B cell (primary cell): ENCODE measurements at regions not wholly inside any gene's neighbourhood (a gene's known extent, or its start where the extent isn't known, plus 50 kb on each side); places are given as distances from the start of the nearest gene placed in this dataset. TPM values are rescaled to one million over a fixed set of nuclear protein-coding genes. Genes with fewer than 3 reads are reported as not detected.

ENCODE experiments used
- ATAC-seq: fragments of 200-7000 bp; cut with Tn5 transposase; one replicate; pipeline ENCODE4 v1.10.0; 2021; ENCODE audit warnings: low read depth, mild to moderate bottlenecking, moderate number of reproducible peaks, moderate library complexity
- CTCF ChIA-PET: fragments of 350-600 bp; sonication (Branson Sonifier 250); formaldehyde crosslinking; loops from one replicate; lab custom pipeline; 2021; ENCODE audit warnings: antibody characterized with exemption, inconsistent platforms; lab: Charles Lee
- POLR2A ChIA-PET: fragments of 350-600 bp; sonication (Branson Sonifier 250); formaldehyde crosslinking; loops from one replicate; lab custom pipeline; 2021; ENCODE audit warnings: antibody characterized with exemption; lab: Charles Lee
- DNase-seq: peaks from one replicate; pipeline ENCODE4 v3.0.0; 2013
- H2AFZ ChIP-seq: 2 replicates; pipeline ENCODE4 v1.6.1; 2012; ENCODE audit warnings: mild to moderate bottlenecking, low read depth, low read length; ENCODE audit not compliant: insufficient read depth, poor library complexity, severe bottlenecking
- H3K27ac ChIP-seq, 2 donors: 1 replicate in 1 of 2; 2 replicates in 1 of 2; pipeline ENCODE4 v1.5.1; 2012 to 2013; ENCODE audit warnings: low read length in 2 of 2, mild to moderate bottlenecking in 2 of 2, moderate library complexity in 1 of 2
- H3K27me3 ChIP-seq, 4 experiments: fragments of 200-600 bp in 1 of 4; sonication (generic) in 1 of 4; replicated peaks in 1 of 4; 1 replicate in 2 of 4; 2 replicates in 2 of 4; pipeline versions ENCODE4 v1.6.1 to v1.7.0; 2013 to 2016; ENCODE audit warnings: low read length in 3 of 4, mild to moderate bottlenecking in 2 of 4, mixed read lengths in 1 of 4, moderate library complexity in 1 of 4; ENCODE audit not compliant: insufficient read depth in 4 of 4, control insufficient read depth in 3 of 4; ENCODE audit errors: control extremely low read depth in 1 of 4
- H3K36me3 ChIP-seq, 2 experiments: replicated peaks in 1 of 2; 1 replicate in 1 of 2; 2 replicates in 1 of 2; pipeline versions ENCODE4 v1.6.1 to v1.7.1; 2013; ENCODE audit warnings: low read length in 1 of 2; ENCODE audit not compliant: insufficient read depth in 2 of 2, control insufficient read depth in 1 of 2; ENCODE audit errors: control extremely low read depth in 1 of 2, extremely low read depth in 1 of 2
- H3K4me1 ChIP-seq, 2 donors: fragments of 200-600 bp in 1 of 2; sonication (generic) in 1 of 2; 1 replicate in 1 of 2; 2 replicates in 1 of 2; pipeline versions ENCODE4 v1.5.1 to v1.6.1; 2013 to 2017; ENCODE audit warnings: low read length in 2 of 2; ENCODE audit not compliant: control insufficient read depth in 2 of 2, insufficient read depth in 2 of 2
- H3K4me2 ChIP-seq: replicated peaks from 2 replicates; pipeline ENCODE3; 2012; ENCODE audit warnings: mild to moderate bottlenecking, low read depth, low read length; ENCODE audit not compliant: poor library complexity, severe bottlenecking
- H3K4me3 ChIP-seq, 5 experiments: fragments of 200-600 bp in 1 of 5; sonication (generic) in 1 of 5; 1 replicate in 3 of 5; 2 replicates in 2 of 5; pipeline versions ENCODE4 v1.5.1 to v1.7.0; 2011 to 2016; ENCODE audit warnings: low read length in 4 of 5, mild to moderate bottlenecking in 4 of 5, low read depth in 2 of 5, control low read depth in 1 of 5, moderate library complexity in 1 of 5; ENCODE audit not compliant: insufficient read depth in 1 of 5; ENCODE audit errors: control extremely low read depth in 1 of 5, extremely low read depth in 1 of 5
- H3K79me2 ChIP-seq: fragments of 200-600 bp; sonication (generic); one replicate; pipeline ENCODE4 v1.6.0; 2016; ENCODE audit warnings: low read length; ENCODE audit not compliant: control insufficient read depth, insufficient read depth
- H3K9ac ChIP-seq: fragments of 200-600 bp; sonication (generic); 2 replicates; pipeline ENCODE4 v1.6.1; 2017; ENCODE audit warnings: mild to moderate bottlenecking, low read length, moderate library complexity
- H3K9me3 ChIP-seq, 3 donors: one replicate each; pipeline versions ENCODE4 v1.6.1 to v1.7.1; 2013; ENCODE audit warnings: low read length in 2 of 3; ENCODE audit not compliant: control insufficient read depth in 2 of 3, insufficient read depth in 1 of 3; ENCODE audit errors: control extremely low read depth in 1 of 3
- H4K20me1 ChIP-seq: 2 replicates; pipeline ENCODE4 v1.6.0; 2012; ENCODE audit warnings: mild to moderate bottlenecking, low read length; ENCODE audit not compliant: insufficient read depth, control insufficient read depth, poor library complexity, severe bottlenecking
- H3K27ac Mint-ChIP-seq: one replicate; pipeline ENCODE4 v1.8.0; 2021; ENCODE audit warnings: mixed read lengths
- H3K27me3 Mint-ChIP-seq: one replicate; pipeline ENCODE4 v1.8.0; 2021; ENCODE audit warnings: mixed read lengths
- H3K4me1 Mint-ChIP-seq: one replicate; pipeline ENCODE4 v1.8.0; 2021; ENCODE audit warnings: mixed read lengths
- H3K4me3 Mint-ChIP-seq: one replicate; pipeline ENCODE4 v1.8.0; 2021; ENCODE audit warnings: mixed read lengths
- H3K9me3 Mint-ChIP-seq: one replicate; pipeline ENCODE4 v1.8.0; 2022; ENCODE audit warnings: mixed read lengths; ENCODE audit not compliant: insufficient read depth
- CTCF ChIP-seq: fragments of 200-600 bp; IDR thresholded peaks from one replicate; pipeline ENCODE4 v1.8.0; 2022; ENCODE audit warnings: antibody characterized with exemption, mild to moderate bottlenecking
- WGBS: methylation state at CpG from one replicate; pipeline ENCODE4 v1.1.5; 2013; ENCODE audit warnings: missing lambda C conversion rate; ENCODE audit not compliant: insufficient coverage; 5-methylcytosine and 5-hydroxymethylcytosine counted together
- intact Hi-C: fragments of 100-400 bp; cut with micrococcal nuclease; formaldehyde crosslinking; loops from one replicate; pipeline ENCODE4 v1.10.0; 2022
- small RNA-seq: library from RNA; depleted of rRNA; stranded (forward); fragments of <200 nt; gene quantifications from one replicate; pipeline ENCODE3, GENCODE V24; 2012; ENCODE audit warnings: low replicate concordance, low read depth; ENCODE audit not compliant: insufficient read length

GRCh38 chr11:122165607-122166371 lies 49.8 kb upstream of the BLID start:
- H3K4me3 Mint-ChIP-seq: no peak overlapping the region
- no peaks in the 10 kb centered on the region for H3K4me1 Mint-ChIP-seq
- Histone ChIP-seq H3K79me2 (no peaks in the 10 kb centered on the region), H3K9ac (no peak overlapping the region), H3K27ac (no peak overlapping the region), H3K4me2 (no peak overlapping the region), H3K36me3 (no peaks in the 10 kb centered on the region), H3K4me3 (no peak overlapping the region), H3K27me3 (peaks cover 0 to 3% (median 0%) of the 10 kb centered on the region in 4 experiments), H2AFZ (no peak overlapping the region), H4K20me1 (no peaks in the 10 kb centered on the region), H3K4me1 (no peaks in the 10 kb centered on the region), H3K9me3 (no peaks in the 10 kb centered on the region)
- ChIA-PET POLR2A (no interaction called here), CTCF (no interaction called here)
- no peak for TF ChIP-seq CTCF
- no peak for DNase-seq
- H3K27ac Mint-ChIP-seq: no peak overlapping the region
- no peak for ATAC-seq
- intact Hi-C loops: no loop called here
- no peaks in the 10 kb centered on the region for H3K9me3 Mint-ChIP-seq
- WGBS: 95% methylated on average over 4 of the region's 7 CpGs
- H3K27me3 Mint-ChIP-seq: peaks cover 7% of the 10 kb centered on the region

Small RNA genes in the stretch of these regions (small RNA-seq; reads per million reads assigned to genes)
- gene RNU4ATAC10P: not detected
- gene RNU4ATAC5P: not detected
- not detected for gene RNU6-592P
